ENCODE measurements at regions not wholly inside any gene's neighbourhood (a gene's known extent, or its start where the extent isn't known, plus 50 kb on each side); places are given as distances from the start of the nearest gene placed in this dataset.

DNA sequence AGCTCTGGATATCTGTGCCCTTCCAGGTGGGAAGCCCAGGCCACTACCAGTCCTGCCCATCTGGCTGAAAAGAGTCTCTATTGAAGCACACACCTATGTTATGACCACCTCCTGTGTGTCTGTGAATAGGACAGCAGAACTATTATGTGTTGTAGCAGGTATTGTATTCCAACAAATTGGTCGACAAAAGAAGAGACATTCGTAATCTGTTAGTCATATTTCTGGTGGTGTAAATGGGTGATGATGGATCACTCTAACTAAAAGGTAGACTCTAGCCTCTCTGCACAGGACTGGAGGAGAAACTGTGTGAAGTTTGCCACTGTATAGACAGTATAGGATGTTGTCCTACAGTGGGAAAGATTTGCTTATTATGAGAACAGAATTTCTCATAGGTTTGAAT is 416.1 kb downstream of the TMEM38B start:
- TF ChIP-seq, protein P1, sequence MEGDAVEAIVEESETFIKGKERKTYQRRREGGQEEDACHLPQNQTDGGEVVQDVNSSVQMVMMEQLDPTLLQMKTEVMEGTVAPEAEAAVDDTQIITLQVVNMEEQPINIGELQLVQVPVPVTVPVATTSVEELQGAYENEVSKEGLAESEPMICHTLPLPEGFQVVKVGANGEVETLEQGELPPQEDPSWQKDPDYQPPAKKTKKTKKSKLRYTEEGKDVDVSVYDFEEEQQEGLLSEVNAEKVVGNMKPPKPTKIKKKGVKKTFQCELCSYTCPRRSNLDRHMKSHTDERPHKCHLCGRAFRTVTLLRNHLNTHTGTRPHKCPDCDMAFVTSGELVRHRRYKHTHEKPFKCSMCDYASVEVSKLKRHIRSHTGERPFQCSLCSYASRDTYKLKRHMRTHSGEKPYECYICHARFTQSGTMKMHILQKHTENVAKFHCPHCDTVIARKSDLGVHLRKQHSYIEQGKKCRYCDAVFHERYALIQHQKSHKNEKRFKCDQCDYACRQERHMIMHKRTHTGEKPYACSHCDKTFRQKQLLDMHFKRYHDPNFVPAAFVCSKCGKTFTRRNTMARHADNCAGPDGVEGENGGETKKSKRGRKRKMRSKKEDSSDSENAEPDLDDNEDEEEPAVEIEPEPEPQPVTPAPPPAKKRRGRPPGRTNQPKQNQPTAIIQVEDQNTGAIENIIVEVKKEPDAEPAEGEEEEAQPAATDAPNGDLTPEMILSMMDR (IDR thresholded peaks at IDR 0.05), result no peak
- TF ChIP-seq POLR2A (IDR thresholded peaks at IDR 0.05) (no peak), EP300 (IDR thresholded peaks at IDR 0.05; ENCODE audit: low read depth) (no peak)
